Neural cell (in vitro differentiated cells): ENCODE measurements at regions not wholly inside any gene's neighbourhood (a gene's known extent, or its start where the extent isn't known, plus 50 kb on each side); places are given as distances from the start of the nearest gene placed in this dataset.

Experiments
- CTCF ChIP-seq: fragments of 450-650 bp; IDR thresholded peaks from 2 replicates; pipeline ENCODE4 v1.5.1; 2014; ENCODE audit warnings: antibody characterized with exemption, mild to moderate bottlenecking, moderate library complexity; ENCODE audit not compliant: poor library complexity, severe bottlenecking
- EP300 ChIP-seq: fragments of 450-650 bp; conservative IDR thresholded peaks from 2 replicates; pipeline ENCODE4 v1.6.1; 2014; ENCODE audit warnings: antibody characterized with exemption, mild to moderate bottlenecking, moderate library complexity; ENCODE audit not compliant: poor library complexity, severe bottlenecking
- EZH2 ChIP-seq: fragments of 200-600, 300-800 bp; shearing (Covaris generic), sonication (generic); IDR thresholded peaks from 2 replicates; pipeline ENCODE4 v1.6.1; 2014; ENCODE audit warnings: antibody characterized with exemption, low read length, borderline replicate concordance, mild to moderate bottlenecking; ENCODE audit not compliant: insufficient read depth, poor library complexity, severe bottlenecking
- MXI1 ChIP-seq: fragments of 450-650 bp; conservative IDR thresholded peaks from 2 replicates; pipeline ENCODE4 v1.6.1; 2014; ENCODE audit warnings: antibody characterized with exemption, mild to moderate bottlenecking; ENCODE audit not compliant: poor library complexity, severe bottlenecking
- POLR2AphosphoS5 ChIP-seq: IDR thresholded peaks from 2 replicates; pipeline ENCODE4 v1.6.1; 2012
- RAD21 ChIP-seq: fragments of 450-650 bp; conservative IDR thresholded peaks from 2 replicates; pipeline ENCODE4 v1.6.1; 2014; ENCODE audit warnings: antibody characterized with exemption, mild to moderate bottlenecking, moderate library complexity
- SMC3 ChIP-seq: fragments of 450-650 bp; conservative IDR thresholded peaks from 2 replicates; pipeline ENCODE4 v1.6.1; 2014; ENCODE audit warnings: antibody characterized with exemption, mild to moderate bottlenecking, moderate library complexity; ENCODE audit not compliant: poor library complexity
- TF ChIP-seq, protein P1 (sequence below): IDR thresholded peaks from 2 replicates; pipeline ENCODE4 v1.6.1; 2012; ENCODE audit warnings: borderline replicate concordance

DNA sequence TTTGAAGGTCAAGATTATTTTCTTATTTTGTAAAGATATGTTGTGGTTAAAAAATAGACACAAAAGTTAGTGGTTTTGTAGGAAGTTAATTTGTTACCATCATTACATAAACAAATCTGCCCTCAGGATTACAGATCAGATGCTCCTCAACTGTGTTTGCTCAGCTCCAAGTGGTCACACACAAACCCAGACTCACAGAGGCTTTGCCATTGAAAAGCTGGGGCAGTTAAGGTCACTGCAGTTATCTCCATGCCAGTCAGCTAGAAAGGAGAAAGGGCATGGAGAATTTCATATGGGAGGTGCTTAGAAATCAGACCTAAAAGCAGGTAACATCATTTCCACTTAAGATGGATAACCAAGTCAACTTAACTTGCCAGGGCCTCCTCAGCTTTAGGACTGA, 825.7 kb upstream of the GBE1 start:
- no peak for TF ChIP-seq CTCF
- TF ChIP-seq MXI1, result no peak
- no peak for TF ChIP-seq EP300
- no peak for TF ChIP-seq EZH2
- TF ChIP-seq RAD21, result no peak
- TF ChIP-seq POLR2AphosphoS5, result no peak
- TF ChIP-seq SMC3, result no peak
- TF ChIP-seq, protein P1, sequence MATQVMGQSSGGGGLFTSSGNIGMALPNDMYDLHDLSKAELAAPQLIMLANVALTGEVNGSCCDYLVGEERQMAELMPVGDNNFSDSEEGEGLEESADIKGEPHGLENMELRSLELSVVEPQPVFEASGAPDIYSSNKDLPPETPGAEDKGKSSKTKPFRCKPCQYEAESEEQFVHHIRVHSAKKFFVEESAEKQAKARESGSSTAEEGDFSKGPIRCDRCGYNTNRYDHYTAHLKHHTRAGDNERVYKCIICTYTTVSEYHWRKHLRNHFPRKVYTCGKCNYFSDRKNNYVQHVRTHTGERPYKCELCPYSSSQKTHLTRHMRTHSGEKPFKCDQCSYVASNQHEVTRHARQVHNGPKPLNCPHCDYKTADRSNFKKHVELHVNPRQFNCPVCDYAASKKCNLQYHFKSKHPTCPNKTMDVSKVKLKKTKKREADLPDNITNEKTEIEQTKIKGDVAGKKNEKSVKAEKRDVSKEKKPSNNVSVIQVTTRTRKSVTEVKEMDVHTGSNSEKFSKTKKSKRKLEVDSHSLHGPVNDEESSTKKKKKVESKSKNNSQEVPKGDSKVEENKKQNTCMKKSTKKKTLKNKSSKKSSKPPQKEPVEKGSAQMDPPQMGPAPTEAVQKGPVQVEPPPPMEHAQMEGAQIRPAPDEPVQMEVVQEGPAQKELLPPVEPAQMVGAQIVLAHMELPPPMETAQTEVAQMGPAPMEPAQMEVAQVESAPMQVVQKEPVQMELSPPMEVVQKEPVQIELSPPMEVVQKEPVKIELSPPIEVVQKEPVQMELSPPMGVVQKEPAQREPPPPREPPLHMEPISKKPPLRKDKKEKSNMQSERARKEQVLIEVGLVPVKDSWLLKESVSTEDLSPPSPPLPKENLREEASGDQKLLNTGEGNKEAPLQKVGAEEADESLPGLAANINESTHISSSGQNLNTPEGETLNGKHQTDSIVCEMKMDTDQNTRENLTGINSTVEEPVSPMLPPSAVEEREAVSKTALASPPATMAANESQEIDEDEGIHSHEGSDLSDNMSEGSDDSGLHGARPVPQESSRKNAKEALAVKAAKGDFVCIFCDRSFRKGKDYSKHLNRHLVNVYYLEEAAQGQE, result no peak
